ENCODE measurements at regions not wholly inside any gene's neighbourhood (a gene's known extent, or its start where the extent isn't known, plus 50 kb on each side); places are given as distances from the start of the nearest gene placed in this dataset.
"Not testable (repeated sequence)": the region's sequence is repeated elsewhere in the genome, so short reads cannot be mapped to it uniquely, and the experiment has no call there.

DNA sequence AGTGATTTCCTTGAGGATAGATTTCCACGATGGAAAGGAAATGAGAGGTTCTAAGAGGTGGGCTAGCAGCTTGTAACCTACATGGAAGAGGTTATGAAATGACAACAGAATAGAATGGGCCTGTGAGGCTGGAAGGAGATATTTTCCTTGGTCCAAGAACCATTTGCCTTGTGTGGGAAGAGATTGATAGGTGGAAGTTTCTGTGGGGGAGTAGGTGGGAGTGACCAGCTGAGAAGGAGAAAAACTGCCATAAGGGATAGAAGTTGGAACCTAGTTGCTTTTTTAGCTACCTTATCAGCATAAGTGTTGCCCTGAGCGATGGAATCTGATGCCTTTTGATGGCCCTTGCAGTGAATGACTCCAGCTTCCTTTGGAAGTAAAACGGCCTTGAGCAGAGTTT lies 60.4 kb upstream of the NAA35 start:
- TF ChIP-seq POLR2A, POLR2AphosphoS5, EP300 (IDR thresholded peaks at IDR 0.05): not testable (repeated sequence)
- TF ChIP-seq, protein P1, sequence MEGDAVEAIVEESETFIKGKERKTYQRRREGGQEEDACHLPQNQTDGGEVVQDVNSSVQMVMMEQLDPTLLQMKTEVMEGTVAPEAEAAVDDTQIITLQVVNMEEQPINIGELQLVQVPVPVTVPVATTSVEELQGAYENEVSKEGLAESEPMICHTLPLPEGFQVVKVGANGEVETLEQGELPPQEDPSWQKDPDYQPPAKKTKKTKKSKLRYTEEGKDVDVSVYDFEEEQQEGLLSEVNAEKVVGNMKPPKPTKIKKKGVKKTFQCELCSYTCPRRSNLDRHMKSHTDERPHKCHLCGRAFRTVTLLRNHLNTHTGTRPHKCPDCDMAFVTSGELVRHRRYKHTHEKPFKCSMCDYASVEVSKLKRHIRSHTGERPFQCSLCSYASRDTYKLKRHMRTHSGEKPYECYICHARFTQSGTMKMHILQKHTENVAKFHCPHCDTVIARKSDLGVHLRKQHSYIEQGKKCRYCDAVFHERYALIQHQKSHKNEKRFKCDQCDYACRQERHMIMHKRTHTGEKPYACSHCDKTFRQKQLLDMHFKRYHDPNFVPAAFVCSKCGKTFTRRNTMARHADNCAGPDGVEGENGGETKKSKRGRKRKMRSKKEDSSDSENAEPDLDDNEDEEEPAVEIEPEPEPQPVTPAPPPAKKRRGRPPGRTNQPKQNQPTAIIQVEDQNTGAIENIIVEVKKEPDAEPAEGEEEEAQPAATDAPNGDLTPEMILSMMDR (IDR thresholded peaks at IDR 0.05), result not testable (repeated sequence)
